IMR-90 (cell line): ENCODE measurements at regions not wholly inside any gene's neighbourhood (a gene's known extent, or its start where the extent isn't known, plus 50 kb on each side); places are given as distances from the start of the nearest gene placed in this dataset.

Source experiments
- ATAC-seq: fragments of 200-7000 bp; cut with Tn5 transposase; 2 replicates; pipeline ENCODE4 v1.9.1; 2020; ENCODE audit warnings: low read depth, mild to moderate bottlenecking, moderate library complexity
- BruUV-seq: library from RNA; stranded (reverse); fragments of 400-500 nt; replicated peaks from 2 replicates; lab custom pipeline; 2021; lab: Mats Ljungman, UMichigan
- CTCF ChIA-PET: fragments of 300-600 bp; formaldehyde crosslinking; extraction: SDS; loops from one replicate; lab custom pipeline; 2021; ENCODE audit warnings: antibody characterized with exemption; lab: Yijun Ruan, JAX
- POLR2A ChIA-PET: fragments of 300-600 bp; sonication (Branson Sonifier 250); formaldehyde crosslinking; loops from one replicate; lab custom pipeline; 2022; ENCODE audit warnings: antibody characterized with exemption; ENCODE audit not compliant: unreplicated experiment; lab: Charles Lee
- DNase-seq: peaks from one replicate; pipeline ENCODE4 v3.0.0; 2013
- H2AFZ ChIP-seq: replicated peaks from 2 replicates; pipeline ENCODE3; 2013; ENCODE audit warnings: low read length, mild to moderate bottlenecking; ENCODE audit not compliant: poor library complexity
- H2AK5ac ChIP-seq: 2 replicates; pipeline ENCODE4 v1.6.1; 2013; ENCODE audit warnings: low read depth, low read length, inconsistent platforms
- H2AK9ac ChIP-seq: replicated peaks from 2 replicates; pipeline ENCODE3; 2013; ENCODE audit warnings: mild to moderate bottlenecking, low read depth, low read length, moderate library complexity; ENCODE audit not compliant: poor library complexity
- H2BK120ac ChIP-seq: 2 replicates; pipeline ENCODE4 v1.6.1; 2013; ENCODE audit warnings: low read depth, low read length, inconsistent platforms
- H2BK15ac ChIP-seq: 3 replicates; pipeline ENCODE4 v1.6.1; 2013; ENCODE audit warnings: low read depth, low read length, inconsistent platforms
- H2BK20ac ChIP-seq: 2 replicates; pipeline ENCODE4 v1.6.1; 2013; ENCODE audit warnings: low read depth, mild to moderate bottlenecking, inconsistent platforms, low read length, moderate library complexity
- H2BK5ac ChIP-seq: 2 replicates; pipeline ENCODE4 v1.6.1; 2013; ENCODE audit warnings: mild to moderate bottlenecking, low read depth, low read length, inconsistent platforms; ENCODE audit not compliant: poor library complexity, severe bottlenecking
- H3K14ac ChIP-seq: replicated peaks from 2 replicates; pipeline ENCODE4 v1.6.1; 2013; ENCODE audit warnings: low read depth, low read length, inconsistent platforms
- H3K18ac ChIP-seq: 2 replicates; pipeline ENCODE4 v1.6.1; 2013; ENCODE audit warnings: low read depth, low read length, control low read depth
- H3K23ac ChIP-seq: 2 replicates; pipeline ENCODE4 v1.6.1; 2013; ENCODE audit warnings: low read depth, low read length, inconsistent platforms
- H3K27ac ChIP-seq: 2 replicates; pipeline ENCODE4 v1.5.1; 2013; ENCODE audit warnings: mild to moderate bottlenecking, control low read depth, low read length; ENCODE audit not compliant: insufficient read depth
- H3K27me3 ChIP-seq: 2 replicates; pipeline ENCODE4 v1.6.1; 2013; ENCODE audit warnings: low read length; ENCODE audit not compliant: control insufficient read depth, insufficient read depth
- H3K36me3 ChIP-seq: 2 replicates; pipeline ENCODE4 v1.6.1; 2013; ENCODE audit warnings: low read length, mixed read lengths; ENCODE audit not compliant: control insufficient read depth, insufficient read depth
- H3K4ac ChIP-seq: 2 replicates; pipeline ENCODE4 v1.6.1; 2013; ENCODE audit warnings: low read depth, low read length, inconsistent platforms
- H3K4me1 ChIP-seq: 2 replicates; pipeline ENCODE4 v1.6.1; 2013; ENCODE audit warnings: low read length, mixed read lengths; ENCODE audit not compliant: control insufficient read depth, insufficient read depth
- H3K4me2 ChIP-seq: 2 replicates; pipeline ENCODE4 v1.6.1; 2013; ENCODE audit warnings: low read depth, mild to moderate bottlenecking, control low read depth, low read length, moderate library complexity
- H3K4me3 ChIP-seq: 2 replicates; pipeline ENCODE4 v1.5.1; 2013; ENCODE audit warnings: low read depth, mild to moderate bottlenecking, control low read depth, low read length, moderate library complexity; ENCODE audit not compliant: insufficient read depth
- H3K56ac ChIP-seq: 2 replicates; pipeline ENCODE4 v1.6.1; 2013; ENCODE audit warnings: low read length, inconsistent platforms; ENCODE audit not compliant: insufficient read depth; ENCODE audit errors: extremely low read depth
- H3K79me1 ChIP-seq, 2 experiments: 2 replicates each; pipeline ENCODE4 v1.6.1; 2013; ENCODE audit warnings: low read length in 2 of 2, inconsistent platforms in 1 of 2, low read depth in 1 of 2
- H3K9ac ChIP-seq: 2 replicates; pipeline ENCODE4 v1.6.1; 2013; ENCODE audit warnings: low read depth, low read length, control low read depth
- H3K9me1 ChIP-seq: 2 replicates; pipeline ENCODE4 v1.6.1; 2013; ENCODE audit warnings: low read length, inconsistent platforms; ENCODE audit not compliant: insufficient read depth
- H3K9me3 ChIP-seq: 2 replicates; pipeline ENCODE4 v1.6.1; 2013; ENCODE audit warnings: low read length; ENCODE audit not compliant: control insufficient read depth, insufficient read depth
- H4K20me1 ChIP-seq: 2 replicates; pipeline ENCODE4 v1.6.1; 2013; ENCODE audit warnings: low read length, inconsistent platforms; ENCODE audit not compliant: insufficient read depth
- H4K5ac ChIP-seq: 2 replicates; pipeline ENCODE4 v1.6.1; 2013; ENCODE audit warnings: mild to moderate bottlenecking, low read depth, low read length, control low read depth
- H4K8ac ChIP-seq, 2 experiments: 2 replicates each; pipeline ENCODE4 v1.6.1; 2013; ENCODE audit warnings: low read depth in 2 of 2, low read length in 2 of 2, control low read depth in 1 of 2, inconsistent platforms in 1 of 2
- H4K91ac ChIP-seq: 2 replicates; pipeline ENCODE4 v1.6.1; 2013; ENCODE audit warnings: low read depth, low read length, inconsistent platforms; ENCODE audit not compliant: insufficient read depth
- FOS ChIP-seq: fragments of 150-350 bp; IDR thresholded peaks from 2 replicates; pipeline ENCODE4 v1.6.1; 2016; ENCODE audit warnings: low read depth, low read length
- MAFK ChIP-seq: IDR thresholded peaks from 2 replicates; pipeline ENCODE4 v1.6.1; 2012; ENCODE audit warnings: low read depth, low read length, improper control_type of control experiment
- WGBS, 2 experiments: methylation state at CpG; one replicate each; pipeline versions ENCODE4 v1.1.5 to v1.1.7; 2013; ENCODE audit warnings: missing lambda C conversion rate in 2 of 2; ENCODE audit not compliant: insufficient read length in 1 of 2; ENCODE audit errors: extremely low coverage in 2 of 2; 5-methylcytosine and 5-hydroxymethylcytosine counted together
- dilution Hi-C: fragments of 300-500 bp; cut with HindIII; formaldehyde crosslinking; loops from one replicate; pipeline ENCODE4 v1.14.3; 2018; ENCODE audit warnings: low sequenced_read_pairs; ENCODE audit not compliant: unreplicated experiment
- in situ Hi-C: fragments of 300-500 bp; cut with MboI; formaldehyde crosslinking; loops from 3 replicates; pipeline ENCODE4 v1.14.3; 2019; ENCODE audit warnings: low sequenced_read_pairs, inconsistent platforms, mixed read lengths
- intact Hi-C: fragments of 100-400 bp; cut with micrococcal nuclease; formaldehyde crosslinking; loops from 2 replicates; pipeline ENCODE4 v1.10.0; 2022
- TF ChIP-seq, protein P1 (sequence below): fragments of 150-350 bp; IDR thresholded peaks from 2 replicates; pipeline ENCODE4 v1.6.1; 2016; ENCODE audit warnings: low read depth, mild to moderate bottlenecking, low read length, moderate library complexity, borderline replicate concordance

DNA sequence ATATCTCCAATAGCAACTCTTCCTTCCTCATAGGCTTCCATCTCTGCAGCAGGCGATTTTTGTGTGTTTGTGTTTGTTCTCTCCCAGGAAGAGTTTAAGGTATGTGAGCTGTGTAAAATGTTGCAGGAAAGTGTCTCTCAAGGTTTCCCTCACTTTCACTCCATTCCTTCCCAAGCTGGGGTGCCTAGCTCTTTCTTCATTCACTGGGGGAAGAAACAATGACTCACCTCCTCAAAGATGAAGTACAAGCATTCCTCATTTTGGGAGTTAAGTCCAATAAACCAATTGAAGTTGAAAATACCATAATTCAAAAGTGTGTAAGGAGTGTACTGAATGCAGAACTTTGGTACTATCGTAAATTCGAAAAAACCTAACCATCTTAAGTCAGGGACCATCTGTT is 422.7 kb upstream of the CFAP20DC start:
- Histone ChIP-seq H2BK15ac (no peak overlapping the region), H3K4me2 (no peak overlapping the region), H3K14ac (no peak overlapping the region), H2BK20ac (no peak overlapping the region), H3K56ac (no peak overlapping the region), H4K5ac (no peak overlapping the region), H3K27me3 (no peaks in the 10 kb centered on the region), H2AFZ (no peak overlapping the region), H4K8ac (no peak overlapping the region), H3K23ac (no peak overlapping the region), H4K91ac (no peak overlapping the region), H4K20me1 (no peaks in the 10 kb centered on the region), H3K9me1 (no peaks in the 10 kb centered on the region), H3K4ac (no peak overlapping the region), H3K9ac (no peak overlapping the region), H2BK5ac (no peak overlapping the region), H3K9me3 (peaks cover 4% of the 10 kb centered on the region; the same call in 1 of the 2 replicates), H2BK120ac (no peak overlapping the region), H3K36me3 (no peaks in the 10 kb centered on the region), H3K4me1 (no peaks in the 10 kb centered on the region), H2AK5ac (no peak overlapping the region), H3K4me3 (no peak overlapping the region), H2AK9ac (no peak overlapping the region), H3K79me1 (no peaks in the 10 kb centered on the region), H3K18ac (no peak overlapping the region), H3K27ac (no peak overlapping the region)
- DNase-seq (no peak), ATAC-seq (peak; percentile 24; the same call in 1 of the 2 replicates)
- dilution Hi-C loops (no loop called here), in situ Hi-C loops (no loop called here), intact Hi-C loops (no loop called here)
- TF ChIP-seq, protein P1, sequence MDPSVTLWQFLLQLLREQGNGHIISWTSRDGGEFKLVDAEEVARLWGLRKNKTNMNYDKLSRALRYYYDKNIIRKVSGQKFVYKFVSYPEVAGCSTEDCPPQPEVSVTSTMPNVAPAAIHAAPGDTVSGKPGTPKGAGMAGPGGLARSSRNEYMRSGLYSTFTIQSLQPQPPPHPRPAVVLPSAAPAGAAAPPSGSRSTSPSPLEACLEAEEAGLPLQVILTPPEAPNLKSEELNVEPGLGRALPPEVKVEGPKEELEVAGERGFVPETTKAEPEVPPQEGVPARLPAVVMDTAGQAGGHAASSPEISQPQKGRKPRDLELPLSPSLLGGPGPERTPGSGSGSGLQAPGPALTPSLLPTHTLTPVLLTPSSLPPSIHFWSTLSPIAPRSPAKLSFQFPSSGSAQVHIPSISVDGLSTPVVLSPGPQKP: no peak
- TF ChIP-seq FOS (no peak), MAFK (no peak)
- BruUV-seq: no TSS peak
- no CpG with 5 or more reads among the region's 3 CpGs for WGBS, 2 experiments
- ChIA-PET CTCF (no interaction called here), POLR2A (no interaction called here)
